SIG-M5 treated with dmso at 0.1 percent for 504 hours (cell line): ENCODE measurements at regions not wholly inside any gene's neighbourhood (a gene's known extent, or its start where the extent isn't known, plus 50 kb on each side); places are given as distances from the start of the nearest gene placed in this dataset.
"Not testable (repeated sequence)": the region's sequence is repeated elsewhere in the genome, so short reads cannot be mapped to it uniquely, and the experiment has no call there.

Experiments used
- DNase-seq: peaks from one replicate; lab custom pipeline; 2025; ENCODE audit not compliant: unreplicated experiment; lab: John Stamatoyannopoulos, UW

GRCh38 chr12:4193821-4194220 is 79.7 kb upstream of the CCND2 start:
- no peak for DNase-seq

- DNase-seq = no peak
Measured at GRCh38 chr12:4191642-4192041, 81.9 kb upstream of the CCND2 start.

DNA sequence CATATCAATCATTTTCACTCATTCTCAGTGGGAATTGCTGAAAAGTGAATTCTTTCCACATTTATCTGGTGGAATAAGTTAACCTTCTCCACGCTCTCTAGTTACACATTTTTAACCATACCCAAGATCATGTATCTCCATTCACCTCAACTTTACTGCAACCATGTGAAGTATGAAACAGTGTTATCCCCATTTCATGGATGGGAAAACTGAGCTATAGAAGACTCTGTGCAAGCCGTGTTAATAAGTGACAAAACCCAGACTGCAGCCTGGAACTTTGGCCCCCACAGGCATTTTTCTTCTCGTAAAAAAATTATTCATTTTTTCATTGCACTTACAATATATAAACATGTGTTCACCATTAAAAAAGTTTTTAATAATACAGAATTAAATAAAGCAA is 82.4 kb upstream of the CCND2 start:
- DNase-seq = no peak

GRCh38 chr12:4190366-4191063 is 83.0 kb upstream of the CCND2 start:
- DNase-seq = no peak

GRCh38 chr12:4189721-4190120 is 83.8 kb upstream of the CCND2 start:
- no peak for DNase-seq

GRCh38 chr12:4187916-4188315 is 85.6 kb upstream of the CCND2 start:
- no peak for DNase-seq

DNA sequence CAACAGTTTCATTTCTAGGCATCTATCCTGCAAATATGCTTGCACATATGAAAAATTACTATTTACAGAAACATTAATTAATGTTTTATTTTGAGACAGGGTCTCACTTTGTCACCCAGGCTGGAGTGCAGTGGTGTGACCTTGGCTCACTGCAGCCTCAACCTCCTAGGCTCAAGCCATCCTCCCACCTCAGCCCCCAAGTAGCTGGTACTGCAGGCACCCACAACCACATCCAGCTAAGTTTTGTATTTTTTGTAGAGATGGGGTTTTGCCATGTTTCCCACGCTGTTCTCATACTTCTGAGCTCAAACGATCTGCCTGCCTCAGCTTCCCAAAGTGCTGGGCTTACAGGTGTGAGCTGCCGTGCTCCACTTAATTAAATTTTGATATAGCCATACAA is 86.2 kb upstream of the CCND2 start:
- not testable (repeated sequence) for DNase-seq

DNA sequence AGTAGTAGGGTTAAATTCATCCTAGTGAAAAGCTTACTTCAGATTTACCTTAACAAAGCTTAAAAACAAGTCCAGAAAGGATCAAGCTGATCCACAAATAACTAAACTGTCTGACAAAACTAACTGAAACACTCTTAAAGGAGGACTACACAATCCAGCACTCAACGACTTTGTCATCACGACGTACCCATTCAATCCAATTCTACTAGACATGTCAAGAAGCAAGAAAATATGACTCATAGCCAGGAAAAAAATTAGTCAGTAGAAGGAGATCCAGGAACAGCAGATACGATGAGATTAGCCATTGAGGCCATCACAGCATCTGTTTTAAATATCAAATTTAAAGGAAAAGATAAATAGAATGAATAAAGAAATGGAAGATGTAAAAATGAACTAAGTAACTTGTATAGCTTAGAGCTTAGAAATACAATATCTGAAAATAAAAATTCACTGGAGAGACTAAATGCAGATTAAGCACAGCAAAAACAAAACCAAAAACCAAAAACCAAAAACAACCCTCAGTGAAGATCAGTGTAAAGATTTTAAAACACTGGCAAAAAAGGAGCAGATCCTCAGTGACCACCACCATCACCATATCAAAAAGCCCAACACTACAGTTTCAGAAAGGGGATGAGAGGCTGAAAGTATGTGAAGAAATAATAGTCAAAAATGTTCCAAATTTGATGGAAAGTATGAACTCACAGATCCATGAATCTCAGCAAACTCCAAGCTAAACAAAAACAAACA is 95.0 kb upstream of the CCND2 start:
- no peak for DNase-seq

DNA sequence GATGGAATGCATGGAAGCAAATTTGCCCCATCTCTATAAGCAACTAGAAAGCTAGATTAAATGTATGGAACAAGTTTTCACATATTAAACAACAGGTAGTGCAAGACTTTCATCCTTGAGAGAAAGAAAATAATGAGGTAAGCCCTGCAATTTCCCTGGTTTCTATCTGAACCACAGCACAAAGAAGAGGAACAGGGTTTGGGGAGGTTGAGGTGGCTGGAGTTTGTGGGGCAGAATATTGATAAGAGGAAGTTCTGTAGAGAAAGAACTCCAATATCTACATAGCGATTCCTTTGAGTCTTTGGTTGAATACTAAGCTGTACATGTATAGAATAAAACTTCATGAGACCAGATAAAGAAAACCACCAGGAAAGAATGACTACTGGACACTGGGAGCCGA is 96.3 kb upstream of the CCND2 start:
- peak; percentile 41 for DNase-seq

DNA sequence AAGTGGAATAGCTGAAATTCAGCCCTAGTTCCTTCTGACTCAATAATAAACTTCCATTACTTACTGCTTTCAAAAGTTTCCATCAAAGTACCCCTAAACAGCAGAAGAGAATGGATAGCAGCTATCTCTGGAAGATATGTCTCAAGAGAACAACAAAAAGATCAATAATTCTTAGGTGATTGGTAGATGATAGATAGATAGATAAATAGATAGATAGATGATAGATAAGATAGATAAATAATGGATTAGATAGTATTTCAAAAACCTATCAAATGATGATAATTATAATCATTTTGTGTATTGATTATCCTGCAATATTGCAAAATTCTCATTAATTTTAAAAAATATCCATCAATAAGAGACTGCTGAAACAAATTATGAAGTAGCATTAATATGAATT is 97.4 kb upstream of the CCND2 start:
- DNase-seq = no peak

- no peak for DNase-seq
Measured at GRCh38 chr12:4174417-4174816, 99.1 kb upstream of the CCND2 start.

DNA sequence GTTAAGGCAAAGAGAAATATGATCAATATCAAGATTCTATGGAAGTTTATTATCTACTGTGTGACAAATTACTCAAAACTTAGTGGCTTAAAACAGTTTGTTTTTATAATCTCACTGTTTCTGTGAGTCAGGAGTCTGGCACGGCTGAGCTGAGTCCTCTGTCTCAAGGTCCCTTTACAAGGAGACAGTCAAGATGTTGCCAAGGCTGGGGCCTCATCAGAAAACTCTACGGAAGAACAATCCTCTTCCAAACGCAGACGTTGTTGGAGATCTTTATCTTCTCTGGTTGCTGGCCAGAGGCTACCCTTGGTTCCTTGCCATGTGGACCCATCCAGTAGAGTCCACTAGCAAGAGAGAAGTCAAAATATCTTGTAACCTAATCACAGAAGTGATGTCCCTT is 100.6 kb upstream of the CCND2 start:
- no peak for DNase-seq

DNA sequence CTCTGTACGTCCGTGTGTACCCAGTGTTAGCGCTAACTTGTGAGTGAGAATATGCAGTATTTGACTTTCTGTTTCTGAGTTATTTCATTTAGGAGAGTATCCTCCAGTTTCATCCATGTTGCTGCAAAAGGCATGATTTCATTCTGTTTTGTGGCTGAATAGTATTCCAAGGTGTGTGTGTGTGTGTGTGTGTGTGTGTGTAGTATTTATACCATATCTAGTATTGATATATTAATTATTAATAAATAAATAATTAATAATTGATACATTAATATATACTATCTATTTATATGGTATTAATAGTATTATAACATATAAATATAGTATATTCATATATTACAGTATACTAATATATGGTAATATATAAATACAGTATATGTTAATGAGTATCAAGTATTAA is 101.8 kb upstream of the CCND2 start:
- DNase-seq = no peak

DNA sequence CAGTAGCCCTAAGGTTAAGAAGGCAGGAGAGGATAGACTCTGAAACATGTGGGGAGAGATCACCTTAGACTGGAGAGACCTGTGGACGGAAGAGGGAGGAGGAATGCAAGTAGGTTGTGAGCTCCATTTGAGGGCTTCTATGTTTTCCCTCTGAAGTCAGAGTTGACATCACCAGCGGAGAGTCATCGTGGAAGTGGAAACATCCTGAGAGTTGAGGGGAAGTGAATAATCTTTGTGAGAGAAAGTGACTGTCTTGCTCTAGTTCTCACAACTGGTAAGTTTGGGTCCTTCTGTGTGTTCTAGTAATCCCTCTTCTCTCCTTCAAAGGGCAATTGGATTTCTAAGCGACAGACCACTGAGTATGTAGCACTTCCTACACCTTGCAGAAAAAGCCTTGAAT is 103.6 kb upstream of the CCND2 start:
- no peak for DNase-seq

- DNase-seq = no peak
Measured at GRCh38 chr12:4169531-4169930, 104.0 kb upstream of the CCND2 start.

- DNase-seq = no peak
Measured at GRCh38 chr12:4168036-4168435, 105.5 kb upstream of the CCND2 start.

DNA sequence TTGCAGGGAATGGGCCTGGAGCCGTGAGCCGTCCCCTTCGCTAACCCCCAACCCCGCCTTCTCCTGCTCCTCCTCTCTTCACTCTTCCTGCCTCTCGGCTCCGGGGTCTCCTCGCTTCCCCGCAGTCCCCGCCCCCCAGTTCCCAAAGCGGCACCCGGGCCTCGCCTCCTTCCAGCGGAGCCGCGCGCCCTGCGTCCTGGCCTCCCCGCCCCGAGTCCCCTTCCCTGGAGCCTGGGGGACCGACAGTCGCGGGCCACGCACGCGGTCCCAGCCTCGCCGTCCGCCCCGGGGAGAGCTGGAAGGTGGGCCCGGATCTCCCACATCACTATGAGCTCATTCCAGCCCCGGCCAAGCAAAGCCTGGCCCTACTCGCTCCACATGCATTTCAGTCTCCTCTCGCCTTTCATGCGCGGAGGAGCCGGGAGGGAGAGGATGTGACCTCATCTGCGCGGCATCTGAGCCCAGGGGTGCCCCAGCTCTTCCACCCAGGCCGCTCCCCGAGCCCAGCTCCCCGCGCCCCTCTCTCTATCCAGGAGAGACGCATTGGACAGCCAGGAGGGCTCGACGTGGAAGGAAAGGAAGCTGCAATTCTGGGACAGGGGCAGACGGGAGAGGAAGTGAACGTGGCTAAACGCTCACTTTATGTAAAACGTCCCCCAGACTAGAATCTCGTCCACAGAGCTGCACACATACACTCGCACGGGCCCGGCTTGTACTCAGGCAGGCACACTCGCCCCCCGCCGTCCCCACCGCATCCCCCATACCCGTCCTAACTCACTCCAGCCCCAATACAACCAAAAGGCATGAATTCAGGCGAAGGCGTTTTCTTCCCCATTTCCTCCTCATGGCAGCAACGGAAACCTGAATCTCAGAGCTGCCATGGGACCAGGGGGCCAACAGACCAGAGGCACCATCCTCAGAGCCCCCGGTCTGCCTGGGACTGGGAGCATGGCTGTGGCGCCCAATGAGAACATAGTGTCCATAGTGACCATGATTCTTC is 108.7 kb upstream of the CCND2 start:
- no peak for DNase-seq

GRCh38 chr12:4164188-4164558 is 109.4 kb upstream of the CCND2 start:
- no peak for DNase-seq

GRCh38 chr12:4161718-4162117 is 111.8 kb upstream of the CCND2 start:
- no peak for DNase-seq

- DNase-seq = no peak
Measured at GRCh38 chr12:4160314-4161040, 113.1 kb upstream of the CCND2 start.

DNA sequence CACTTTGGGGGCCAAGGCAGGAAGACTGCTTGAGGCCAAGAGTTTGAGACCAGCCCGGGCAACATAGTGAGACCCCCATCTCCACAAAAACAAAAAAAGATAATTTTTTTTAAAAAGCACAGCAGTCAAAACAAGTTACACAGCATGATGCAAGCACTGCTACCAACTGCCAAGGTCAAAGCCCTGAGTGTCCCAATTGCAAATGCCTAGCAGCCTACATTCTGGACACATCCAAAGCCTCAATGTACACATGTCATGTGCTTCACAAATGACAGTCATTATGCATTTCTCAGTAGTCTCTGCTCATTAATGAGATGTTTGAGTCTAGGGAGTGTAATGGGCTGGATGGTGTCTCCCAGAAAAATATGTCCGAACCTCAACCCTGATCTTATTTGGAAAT is 113.7 kb upstream of the CCND2 start:
- no peak for DNase-seq
